NT2/D1 (cell line): ENCODE measurements at regions not wholly inside any gene's neighbourhood (a gene's known extent, or its start where the extent isn't known, plus 50 kb on each side); places are given as distances from the start of the nearest gene placed in this dataset.

Experiments
- SUZ12 ChIP-seq: IDR thresholded peaks from 2 replicates; pipeline ENCODE4 v1.6.1; 2011; ENCODE audit not compliant: insufficient read length, insufficient read depth; ENCODE audit errors: extremely low read depth
- YY1 ChIP-seq: IDR thresholded peaks from 2 replicates; pipeline ENCODE4 v1.6.1; 2011; ENCODE audit not compliant: insufficient read length, insufficient read depth

GRCh38 chrX:73903941-73904340 lies 51.4 kb upstream of the XIST start:
- TF ChIP-seq SUZ12 (no peak), YY1 (no peak)
